H1 (cell line): ENCODE measurements at regions not wholly inside any gene's neighbourhood (a gene's known extent, or its start where the extent isn't known, plus 50 kb on each side); places are given as distances from the start of the nearest gene placed in this dataset.

ENCODE experiments used
- CTCF ChIA-PET: fragments of 300-600 bp; sonication (Branson Sonifier 250); formaldehyde crosslinking; loops from one replicate; lab custom pipeline; 2021; ENCODE audit not compliant: partially characterized antibody; lab: Charles Lee
- POLR2A ChIA-PET: fragments of 300-600 bp; sonication (Branson Sonifier 250); formaldehyde crosslinking; loops from one replicate; lab custom pipeline; 2021; ENCODE audit warnings: inconsistent platforms; ENCODE audit not compliant: partially characterized antibody; lab: Charles Lee
- DNase-seq, 2 experiments: peaks; one replicate each; pipeline versions ENCODE4 v3.0.0 to v3.0.0-alpha.2; 2010 to 2022; ENCODE audit warnings: low spot score in 2 of 2, low read depth in 1 of 2, mixed read lengths in 1 of 2
- FAIRE-seq: peaks from 2 replicates; lab custom pipeline; 2011; peaks lifted over from hg19 to GRCh38; lab: Jason Lieb, UNC
- H2AFZ ChIP-seq: 2 replicates; pipeline ENCODE4 v1.8.1; 2012; ENCODE audit warnings: low read length, inconsistent platforms
- H2AK5ac ChIP-seq: 2 replicates; pipeline ENCODE4 v1.6.1; 2013; ENCODE audit warnings: low read depth, low read length
- H2BK120ac ChIP-seq: replicated peaks from 2 replicates; pipeline ENCODE3; 2013; ENCODE audit warnings: low read depth, low read length, inconsistent platforms
- H2BK12ac ChIP-seq: 2 replicates; pipeline ENCODE4 v1.6.1; 2013; ENCODE audit warnings: low read depth, low read length
- H2BK15ac ChIP-seq: 2 replicates; pipeline ENCODE4 v1.6.1; 2013; ENCODE audit warnings: low read length
- H2BK20ac ChIP-seq: 2 replicates; pipeline ENCODE4 v1.6.1; 2013; ENCODE audit warnings: low read length
- H2BK5ac ChIP-seq: 2 replicates; pipeline ENCODE4 v1.6.1; 2013; ENCODE audit warnings: low read depth, low read length
- H3K14ac ChIP-seq: 2 replicates; pipeline ENCODE4 v1.6.1; 2013; ENCODE audit warnings: inconsistent platforms; ENCODE audit not compliant: insufficient read length
- H3K18ac ChIP-seq: 2 replicates; pipeline ENCODE4 v1.6.1; 2013; ENCODE audit warnings: low read length; ENCODE audit errors: extremely low read depth
- H3K23ac ChIP-seq: 2 replicates; pipeline ENCODE4 v1.6.1; 2013; ENCODE audit warnings: inconsistent platforms; ENCODE audit not compliant: insufficient read length
- H3K23me2 ChIP-seq: 2 replicates; pipeline ENCODE4 v1.6.1; 2013; ENCODE audit warnings: low read depth, low read length
- H3K27ac ChIP-seq: 2 replicates; pipeline ENCODE4 v1.6.1; 2011; ENCODE audit warnings: low read depth, low read length, inconsistent platforms
- H3K27me3 ChIP-seq, 4 experiments: replicated peaks in 1 of 4; 1 replicate in 1 of 4; 2 replicates in 3 of 4; pipeline versions ENCODE4 v1.6.1 to v1.8.1; 2011 to 2013; ENCODE audit warnings: low read length in 3 of 4, mild to moderate bottlenecking in 3 of 4, inconsistent platforms in 2 of 4, mixed read lengths in 2 of 4, moderate library complexity in 1 of 4; ENCODE audit not compliant: control insufficient read depth in 3 of 4, insufficient read depth in 3 of 4; ENCODE audit errors: extremely low read depth in 1 of 4
- H3K36me3 ChIP-seq, 4 experiments: 2 replicates each; pipeline versions ENCODE4 v1.6.1 to v1.8.1; 2011 to 2013; ENCODE audit warnings: mild to moderate bottlenecking in 4 of 4, low read length in 3 of 4, moderate library complexity in 2 of 4, control low read depth in 1 of 4, inconsistent platforms in 1 of 4; ENCODE audit not compliant: insufficient read depth in 4 of 4, control insufficient read depth in 2 of 4
- H3K4ac ChIP-seq: replicated peaks from 2 replicates; pipeline ENCODE3; 2013; ENCODE audit warnings: low read length, low read depth, mixed read lengths, inconsistent platforms; ENCODE audit not compliant: insufficient read length
- H3K4me1 ChIP-seq, 4 experiments: replicated peaks in 1 of 4; 1 replicate in 1 of 4; 2 replicates in 3 of 4; pipeline versions ENCODE4 v1.6.1 to v1.8.1; 2011 to 2013; ENCODE audit warnings: low read length in 3 of 4, inconsistent platforms in 2 of 4, mixed read lengths in 1 of 4; ENCODE audit not compliant: insufficient read depth in 4 of 4, control insufficient read depth in 3 of 4
- H3K4me2 ChIP-seq, 2 experiments: 2 replicates each; pipeline versions ENCODE4 v1.6.1 to v1.8.1; 2011 to 2013; ENCODE audit warnings: low read depth in 2 of 2, low read length in 2 of 2, control low read depth in 1 of 2, inconsistent platforms in 1 of 2, mild to moderate bottlenecking in 1 of 2; ENCODE audit not compliant: insufficient read depth in 1 of 2
- H3K4me3 ChIP-seq, 4 experiments: fragments of 200-600, 300-600 bp in 1 of 4; sonication (generic), shearing (Covaris generic), sonication (Bioruptor Twin) in 1 of 4; 2 replicates each; pipeline versions ENCODE4 v1.5.1 to v1.8.1; 2011 to 2016; ENCODE audit warnings: low read length in 4 of 4, low read depth in 3 of 4, control low read depth in 2 of 4, inconsistent platforms in 2 of 4, mild to moderate bottlenecking in 2 of 4, mixed read lengths in 1 of 4, moderate library complexity in 1 of 4; ENCODE audit not compliant: insufficient read depth in 2 of 4; ENCODE audit errors: extremely low read depth in 1 of 4
- H3K56ac ChIP-seq: replicated peaks from 2 replicates; pipeline ENCODE3; 2013; ENCODE audit warnings: low read depth, mild to moderate bottlenecking, mixed read lengths, low read length, inconsistent platforms; ENCODE audit not compliant: insufficient read length
- H3K79me1 ChIP-seq: 2 replicates; pipeline ENCODE4 v1.6.1; 2013; ENCODE audit warnings: low read depth, low read length, control low read depth
- H3K79me2 ChIP-seq, 2 experiments: 2 replicates each; pipeline versions ENCODE4 v1.6.1 to v1.8.1; 2012 to 2013; ENCODE audit warnings: low read length in 2 of 2, mild to moderate bottlenecking in 2 of 2, inconsistent platforms in 1 of 2; ENCODE audit not compliant: insufficient read depth in 2 of 2, control insufficient read depth in 1 of 2
- H3K9ac ChIP-seq, 4 experiments: replicated peaks in 1 of 4; 1 replicate in 1 of 4; 2 replicates in 3 of 4; pipeline versions ENCODE4 v1.6.1 to v1.8.1; 2011 to 2013; ENCODE audit warnings: low read depth in 3 of 4, low read length in 3 of 4, control low read depth in 2 of 4, mild to moderate bottlenecking in 2 of 4, moderate library complexity in 2 of 4, inconsistent platforms in 1 of 4; ENCODE audit errors: extremely low read depth in 1 of 4
- H3K9me3 ChIP-seq, 2 experiments: 2 replicates each; pipeline versions ENCODE4 v1.6.1 to v1.8.1; 2012 to 2013; ENCODE audit warnings: mild to moderate bottlenecking in 2 of 2, moderate library complexity in 2 of 2, control low read depth in 1 of 2, inconsistent platforms in 1 of 2, low read depth in 1 of 2, low read length in 1 of 2, mixed read lengths in 1 of 2; ENCODE audit not compliant: insufficient read depth in 2 of 2
- H4K20me1 ChIP-seq, 2 experiments: replicated peaks in 1 of 2; 2 replicates each; pipeline versions ENCODE3 to v1.8.1; 2011 to 2013; ENCODE audit warnings: inconsistent platforms in 2 of 2, low read length in 2 of 2, mild to moderate bottlenecking in 1 of 2; ENCODE audit not compliant: insufficient read depth in 2 of 2, control insufficient read depth in 1 of 2
- H4K5ac ChIP-seq: 2 replicates; pipeline ENCODE4 v1.6.1; 2013; ENCODE audit warnings: low read length, low read depth, mixed read lengths, inconsistent platforms; ENCODE audit not compliant: insufficient read length
- H4K8ac ChIP-seq: 2 replicates; pipeline ENCODE4 v1.8.0; 2013; ENCODE audit warnings: mild to moderate bottlenecking, moderate library complexity, low read length, inconsistent platforms; ENCODE audit not compliant: insufficient read depth; ENCODE audit errors: extremely low read depth
- H4K91ac ChIP-seq: replicated peaks from 2 replicates; pipeline ENCODE3; 2013; ENCODE audit warnings: low read length, mixed read lengths, inconsistent platforms; ENCODE audit not compliant: insufficient read length
- CBX8 ChIP-seq: fragments of 300-800, 300-1000 bp; sonication (generic); IDR thresholded peaks from 2 replicates; pipeline ENCODE4 v1.7.1; 2016; ENCODE audit warnings: low read depth, low read length, borderline replicate concordance
- CTBP2 ChIP-seq: IDR thresholded peaks from 2 replicates; pipeline ENCODE4 v1.7.0; 2011; ENCODE audit warnings: borderline replicate concordance, mild to moderate bottlenecking, moderate library complexity, mixed read lengths, low read length; ENCODE audit not compliant: insufficient read depth, insufficient read length
- RAD21 ChIP-seq, 2 experiments: IDR thresholded peaks in 1 of 2; conservative IDR thresholded peaks in 1 of 2; 2 replicates each; pipeline ENCODE4 v1.6.1; 2011; ENCODE audit warnings: low read depth in 2 of 2, low read length in 2 of 2, improper control_type of control experiment in 1 of 2, inconsistent platforms in 1 of 2, mild to moderate bottlenecking in 1 of 2, moderate library complexity in 1 of 2
- SIN3A ChIP-seq, 2 experiments: IDR thresholded peaks in 1 of 2; conservative IDR thresholded peaks in 1 of 2; 2 replicates each; pipeline ENCODE4 v1.6.1; 2011 to 2012; ENCODE audit warnings: low read length in 2 of 2, improper control_type of control experiment in 1 of 2, low read depth in 1 of 2, mild to moderate bottlenecking in 1 of 2
- WGBS, 2 experiments: shearing (Covaris generic) in 1 of 2; methylation state at CpG; one replicate each; pipeline versions ENCODE4 v1.1.6 to v1.1.7; 2013 to 2015; ENCODE audit warnings: low lambda C conversion rate in 2 of 2, mixed read lengths in 2 of 2, inconsistent platforms in 1 of 2, low coverage in 1 of 2, missing lambda C conversion rate in 1 of 2; ENCODE audit not compliant: insufficient replicate concordance in 2 of 2, insufficient coverage in 1 of 2, insufficient read length in 1 of 2; ENCODE audit errors: extremely low coverage in 1 of 2, missing lambda C conversion rate in 1 of 2; 5-methylcytosine and 5-hydroxymethylcytosine counted together

DNA sequence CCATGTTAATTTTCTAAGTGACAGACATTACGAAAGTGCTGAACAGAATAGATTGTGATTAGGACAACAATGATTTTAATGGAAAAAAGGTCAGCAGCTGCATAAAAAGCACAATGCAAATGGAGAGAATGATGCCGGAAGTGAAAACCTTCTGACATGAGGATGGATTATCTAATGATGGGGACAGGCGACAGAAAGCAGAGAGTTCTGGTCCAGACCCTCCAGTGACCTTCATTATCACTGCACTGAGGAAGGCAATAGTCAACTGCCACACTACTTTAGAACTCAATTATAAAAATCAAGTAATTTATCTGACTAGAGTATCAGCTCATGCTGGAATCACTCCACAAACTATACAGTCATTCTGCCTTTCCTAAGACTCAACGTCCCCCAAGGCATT lies 746.1 kb upstream of the EPHA5 start:
- FAIRE-seq = no peak

More for the DNA sequence above, 746.1 kb upstream of the EPHA5 start:
- Histone ChIP-seq H2BK15ac (no peak overlapping the region), H3K23ac (no peak overlapping the region), H2BK5ac (no peak overlapping the region), H3K14ac (no peak overlapping the region), H4K20me1 (no peaks in the 10 kb centered on the region), H2BK20ac (no peak overlapping the region), H3K4me1 (no peaks in the 10 kb centered on the region), H3K4me2 (no peak overlapping the region), H2AFZ (no peak overlapping the region), H3K23me2 (no peaks in the 10 kb centered on the region), H4K91ac (no peak overlapping the region), H3K36me3 (no peaks in the 10 kb centered on the region), H3K27me3 (no peaks in the 10 kb centered on the region), H3K56ac (no peak overlapping the region), H3K9me3 (no peaks in the 10 kb centered on the region), H3K4me3 (no peak overlapping the region), H3K79me2 (no peaks in the 10 kb centered on the region), H2BK12ac (no peak overlapping the region), H2AK5ac (no peak overlapping the region), H3K27ac (no peak overlapping the region), H3K4ac (no peak overlapping the region), H3K79me1 (no peaks in the 10 kb centered on the region), H3K9ac (no peak overlapping the region), H2BK120ac (no peak overlapping the region), H4K8ac (no peak overlapping the region), H4K5ac (no peak overlapping the region), H3K18ac (no peak overlapping the region)
- TF ChIP-seq CBX8 = no peak
- TF ChIP-seq SIN3A (conservative IDR thresholded peaks at IDR 0.05 in 1 of 2, IDR thresholded peaks at IDR 0.05 in 1 of 2; ENCODE audit: low read depth in 1 of 2, low read length in 2 of 2) = no peak
- TF ChIP-seq RAD21 (IDR thresholded peaks at IDR 0.05 in 1 of 2, conservative IDR thresholded peaks at IDR 0.05 in 1 of 2; ENCODE audit: low read depth in 2 of 2, low read length in 2 of 2) = no peak
- TF ChIP-seq CTBP2 = no peak
- CTCF ChIA-PET = no interaction called here
- POLR2A ChIA-PET = no interaction called here
- WGBS, 2 experiments = 84% methylated on average over 4 of the region's 4 CpGs; no CpG with 5 or more reads in 1 of the 2 experiments
- DNase-seq = no peak
